MM.1S (cell line): ENCODE measurements at regions not wholly inside any gene's neighbourhood (a gene's known extent, or its start where the extent isn't known, plus 50 kb on each side); places are given as distances from the start of the nearest gene placed in this dataset.

Source experiments
- DNase-seq: peaks from one replicate; pipeline ENCODE4 v3.0.0-alpha.2; 2015
- H2AFZ ChIP-seq: fragments of 300-600 bp; sonication (generic); 2 replicates; pipeline ENCODE4 v1.6.0; 2016; ENCODE audit warnings: antibody characterized with exemption, low read length
- H3F3A ChIP-seq: fragments of 300-600 bp; sonication (generic); 2 replicates; pipeline ENCODE4 v1.6.1; 2016; ENCODE audit warnings: mild to moderate bottlenecking, antibody characterized with exemption, low read length, moderate library complexity, mixed read lengths; ENCODE audit not compliant: insufficient read depth
- H3K27ac ChIP-seq: fragments of 300-600 bp; sonication (generic); 2 replicates; pipeline ENCODE4 v1.5.1; 2016; ENCODE audit warnings: mild to moderate bottlenecking, low read length
- H3K27me3 ChIP-seq: fragments of 300-600 bp; sonication (generic); replicated peaks from 2 replicates; pipeline ENCODE4 v1.6.0; 2016; ENCODE audit warnings: low read length; ENCODE audit not compliant: insufficient read depth
- H3K36me3 ChIP-seq: fragments of 300-600 bp; sonication (generic); replicated peaks from 2 replicates; pipeline ENCODE4 v1.6.1; 2016; ENCODE audit warnings: mild to moderate bottlenecking, low read length, mixed read lengths; ENCODE audit not compliant: insufficient read depth
- H3K4me1 ChIP-seq: fragments of 300-600 bp; sonication (generic); 2 replicates; pipeline ENCODE4 v1.6.1; 2016; ENCODE audit warnings: low read length, mixed read lengths
- H3K4me2 ChIP-seq: fragments of 300-600 bp; sonication (generic); 2 replicates; pipeline ENCODE4 v1.6.0; 2016; ENCODE audit warnings: low read depth, low read length
- H3K4me3 ChIP-seq: fragments of 300-600 bp; sonication (generic); 2 replicates; pipeline ENCODE4 v1.5.1; 2016; ENCODE audit warnings: low read length, mixed read lengths
- H3K79me2 ChIP-seq: fragments of 300-600 bp; sonication (generic); 2 replicates; pipeline ENCODE4 v1.6.1; 2016; ENCODE audit warnings: mixed run types, low read length, mixed read lengths
- H3K9ac ChIP-seq: fragments of 300-600 bp; sonication (generic); 2 replicates; pipeline ENCODE4 v1.6.1; 2016; ENCODE audit warnings: low read length, mixed read lengths
- H3K9me2 ChIP-seq: fragments of 300-600 bp; sonication (generic); replicated peaks from 2 replicates; pipeline ENCODE4 v1.6.1; 2016; ENCODE audit warnings: mild to moderate bottlenecking, low read length, mixed read lengths; ENCODE audit not compliant: insufficient read depth
- H3K9me3 ChIP-seq: fragments of 300-600 bp; sonication (generic); replicated peaks from 2 replicates; pipeline ENCODE4 v1.6.1; 2016; ENCODE audit warnings: mild to moderate bottlenecking, low read length, mixed read lengths; ENCODE audit not compliant: insufficient read depth
- H4K20me1 ChIP-seq: fragments of 300-600 bp; sonication (generic); 2 replicates; pipeline ENCODE4 v1.6.1; 2016; ENCODE audit warnings: mild to moderate bottlenecking, low read length, moderate library complexity, mixed read lengths; ENCODE audit not compliant: insufficient read depth
- EZH2 ChIP-seq: fragments of 300-600 bp; sonication (generic); optimal IDR thresholded peaks from 2 replicates; pipeline ENCODE3; 2017; ENCODE audit warnings: low read depth, mild to moderate bottlenecking, antibody characterized with exemption, low read length, mixed read lengths
- EZH2phosphoT487 ChIP-seq: fragments of 300-600 bp; sonication (generic); IDR thresholded peaks from 2 replicates; pipeline ENCODE4 v1.6.1; 2018; ENCODE audit warnings: antibody characterized with exemption, low read length
- TF ChIP-seq, protein P1 (sequence below): fragments of 300-600 bp; sonication (generic); IDR thresholded peaks from 2 replicates; pipeline ENCODE4 v1.5.1; 2016; ENCODE audit warnings: antibody characterized with exemption, low read length, mixed read lengths

DNA sequence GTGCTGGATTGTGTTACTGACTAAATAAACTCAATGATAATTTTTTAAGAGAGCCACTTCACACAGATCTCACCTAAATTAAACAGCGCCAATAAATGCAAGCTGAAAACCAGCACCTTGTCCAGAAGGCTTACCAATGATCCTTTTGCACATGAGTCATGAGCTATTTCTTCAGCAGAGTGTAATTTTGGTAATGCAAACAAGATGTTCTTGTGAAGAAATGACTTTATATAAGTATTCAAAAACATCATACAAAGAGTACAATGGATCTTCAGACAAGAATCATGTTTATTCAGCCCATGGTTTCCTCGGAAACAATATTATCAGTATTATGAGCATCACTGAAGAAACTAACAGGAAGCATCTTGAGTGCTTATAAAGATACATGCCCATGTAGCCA, 263.8 kb upstream of the UBE2E2 start:
- H3K9me3 ChIP-seq = no peaks in the 10 kb centered on the region
- no peak overlapping the region for H2AFZ ChIP-seq
- no peak overlapping the region for H3K9ac ChIP-seq
- H3K9me2 ChIP-seq = no peaks in the 10 kb centered on the region
- no peaks in the 10 kb centered on the region for H3K4me1 ChIP-seq
- no peak for DNase-seq
- H3F3A ChIP-seq = no peaks in the 10 kb centered on the region
- no peaks in the 10 kb centered on the region for H4K20me1 ChIP-seq
- no peaks in the 10 kb centered on the region for H3K27me3 ChIP-seq
- no peaks in the 10 kb centered on the region for H3K79me2 ChIP-seq
- TF ChIP-seq, protein P1, sequence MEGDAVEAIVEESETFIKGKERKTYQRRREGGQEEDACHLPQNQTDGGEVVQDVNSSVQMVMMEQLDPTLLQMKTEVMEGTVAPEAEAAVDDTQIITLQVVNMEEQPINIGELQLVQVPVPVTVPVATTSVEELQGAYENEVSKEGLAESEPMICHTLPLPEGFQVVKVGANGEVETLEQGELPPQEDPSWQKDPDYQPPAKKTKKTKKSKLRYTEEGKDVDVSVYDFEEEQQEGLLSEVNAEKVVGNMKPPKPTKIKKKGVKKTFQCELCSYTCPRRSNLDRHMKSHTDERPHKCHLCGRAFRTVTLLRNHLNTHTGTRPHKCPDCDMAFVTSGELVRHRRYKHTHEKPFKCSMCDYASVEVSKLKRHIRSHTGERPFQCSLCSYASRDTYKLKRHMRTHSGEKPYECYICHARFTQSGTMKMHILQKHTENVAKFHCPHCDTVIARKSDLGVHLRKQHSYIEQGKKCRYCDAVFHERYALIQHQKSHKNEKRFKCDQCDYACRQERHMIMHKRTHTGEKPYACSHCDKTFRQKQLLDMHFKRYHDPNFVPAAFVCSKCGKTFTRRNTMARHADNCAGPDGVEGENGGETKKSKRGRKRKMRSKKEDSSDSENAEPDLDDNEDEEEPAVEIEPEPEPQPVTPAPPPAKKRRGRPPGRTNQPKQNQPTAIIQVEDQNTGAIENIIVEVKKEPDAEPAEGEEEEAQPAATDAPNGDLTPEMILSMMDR = no peak
- TF ChIP-seq EZH2 = no peak
- no peak for TF ChIP-seq EZH2phosphoT487
- H3K27ac ChIP-seq = no peak overlapping the region
- no peak overlapping the region for H3K4me2 ChIP-seq
- no peaks in the 10 kb centered on the region for H3K36me3 ChIP-seq
- H3K4me3 ChIP-seq = no peak overlapping the region

- Histone ChIP-seq H3K27me3 (no peaks in the 10 kb centered on the region), H3K4me1 (no peaks in the 10 kb centered on the region), H3K79me2 (no peaks in the 10 kb centered on the region), H3K9me3 (no peaks in the 10 kb centered on the region), H3K9ac (no peak overlapping the region), H3K27ac (no peak overlapping the region), H3K4me2 (no peak overlapping the region), H2AFZ (no peak overlapping the region), H3F3A (no peaks in the 10 kb centered on the region), H3K9me2 (no peaks in the 10 kb centered on the region), H3K4me3 (no peak overlapping the region), H4K20me1 (no peaks in the 10 kb centered on the region), H3K36me3 (no peaks in the 10 kb centered on the region)
- no peak for DNase-seq
- TF ChIP-seq EZH2 (no peak), EZH2phosphoT487 (no peak)
- TF ChIP-seq, protein P1 = no peak
Observed at GRCh38 chr3:22940285-22940684, 262.8 kb upstream of the UBE2E2 start.

DNA sequence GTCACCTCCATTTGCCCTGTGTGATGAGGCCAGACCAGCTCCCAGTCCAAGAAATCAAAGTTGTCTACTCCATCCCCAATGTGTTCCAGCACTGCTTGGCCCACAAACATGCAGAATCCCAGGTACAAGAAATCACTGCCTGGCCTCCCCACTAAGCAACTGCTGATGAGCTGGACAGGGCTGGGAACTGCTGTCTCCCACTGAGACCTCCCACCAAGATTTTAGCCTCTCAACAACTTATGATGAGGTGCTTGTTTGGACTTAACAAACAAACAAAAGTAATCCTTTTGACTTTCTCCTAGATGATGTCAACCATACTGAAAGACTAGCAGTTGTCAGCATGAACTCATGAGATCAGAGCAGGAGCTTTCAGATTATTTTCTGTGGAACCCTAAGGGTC, 260.1 kb upstream of the UBE2E2 start:
- H3K36me3 ChIP-seq = no peaks in the 10 kb centered on the region
- TF ChIP-seq EZH2phosphoT487 (no peak), EZH2 (no peak)
- TF ChIP-seq, protein P1 = no peak
- no peak for DNase-seq

More for the DNA sequence above, 260.1 kb upstream of the UBE2E2 start:
- Histone ChIP-seq H3K27ac (no peak overlapping the region), H4K20me1 (no peaks in the 10 kb centered on the region), H3F3A (no peaks in the 10 kb centered on the region), H3K27me3 (no peaks in the 10 kb centered on the region), H2AFZ (no peak overlapping the region), H3K79me2 (no peaks in the 10 kb centered on the region), H3K9ac (no peak overlapping the region), H3K9me2 (no peaks in the 10 kb centered on the region), H3K4me3 (no peak overlapping the region), H3K9me3 (no peaks in the 10 kb centered on the region), H3K4me1 (no peaks in the 10 kb centered on the region), H3K4me2 (no peak overlapping the region)
